ENCODE measurements at regions not wholly inside any gene's neighbourhood (a gene's known extent, or its start where the extent isn't known, plus 50 kb on each side); places are given as distances from the start of the nearest gene placed in this dataset.
"Not testable (repeated sequence)": the region's sequence is repeated elsewhere in the genome, so short reads cannot be mapped to it uniquely, and the experiment has no call there.

GRCh38 chr5:117587111-117587510, 1012.5 kb upstream of the SEMA6A start:
- H3K4me3 Mint-ChIP-seq = no peak overlapping the region
- H3K27me3 Mint-ChIP-seq = no peaks in the 10 kb centered on the region
- CTCF ChIA-PET = no interaction called here
- no peak for DNase-seq
- H3K27ac Mint-ChIP-seq = no peak overlapping the region
- no peaks in the 10 kb centered on the region for H3K36me3 Mint-ChIP-seq
- peaks cover 2% of the 10 kb centered on the region for H3K9me3 Mint-ChIP-seq
- no peaks in the 10 kb centered on the region for H3K4me1 Mint-ChIP-seq

GRCh38 chr5:117568622-117569021, 994.0 kb upstream of the SEMA6A start:
- no peaks in the 10 kb centered on the region for H3K36me3 Mint-ChIP-seq
- CTCF ChIA-PET = no interaction called here
- no peaks in the 10 kb centered on the region for H3K4me1 Mint-ChIP-seq
- DNase-seq = no peak
- H3K9me3 Mint-ChIP-seq = no peaks in the 10 kb centered on the region
- no peaks in the 10 kb centered on the region for H3K27me3 Mint-ChIP-seq
- no peak overlapping the region for H3K4me3 Mint-ChIP-seq
- H3K27ac Mint-ChIP-seq = no peak overlapping the region

- no peak for DNase-seq
- Mint-ChIP-seq H3K36me3 (no peaks in the 10 kb centered on the region), H3K27ac (no peak overlapping the region), H3K4me1 (no peaks in the 10 kb centered on the region), H3K27me3 (no peaks in the 10 kb centered on the region), H3K4me3 (no peak overlapping the region), H3K9me3 (no peaks in the 10 kb centered on the region)
- CTCF ChIA-PET = interaction anchor here (0.7 kb wide), 1 partner anchor 105 kb away, joined by 4 read pairs; no protein-coding TSS in a partner anchor
Measured at GRCh38 chr5:117568126-117568525, 993.5 kb upstream of the SEMA6A start.

GRCh38 chr5:117562647-117563046, 988.0 kb upstream of the SEMA6A start:
- CTCF ChIA-PET = no interaction called here
- Mint-ChIP-seq H3K36me3 (no peaks in the 10 kb centered on the region), H3K9me3 (no peaks in the 10 kb centered on the region), H3K27me3 (no peaks in the 10 kb centered on the region), H3K4me3 (no peak overlapping the region), H3K4me1 (no peaks in the 10 kb centered on the region), H3K27ac (no peak overlapping the region)
- no peak for DNase-seq

GRCh38 chr5:117561531-117561930, 986.9 kb upstream of the SEMA6A start:
- CTCF ChIA-PET = no interaction called here
- H3K27me3 Mint-ChIP-seq = no peaks in the 10 kb centered on the region
- H3K4me3 Mint-ChIP-seq = no peak overlapping the region
- H3K27ac Mint-ChIP-seq = no peak overlapping the region
- H3K9me3 Mint-ChIP-seq = no peaks in the 10 kb centered on the region
- no peaks in the 10 kb centered on the region for H3K36me3 Mint-ChIP-seq
- no peaks in the 10 kb centered on the region for H3K4me1 Mint-ChIP-seq
- DNase-seq = no peak

- no peaks in the 10 kb centered on the region for H3K27me3 Mint-ChIP-seq
- H3K4me1 Mint-ChIP-seq = no peaks in the 10 kb centered on the region
- no peak overlapping the region for H3K4me3 Mint-ChIP-seq
- CTCF ChIA-PET = interaction anchor here (2.0 kb wide), 1 partner anchor 104 kb away, joined by 5 read pairs; no protein-coding TSS in a partner anchor
- no peak overlapping the region for H3K27ac Mint-ChIP-seq
- no peaks in the 10 kb centered on the region for H3K36me3 Mint-ChIP-seq
- DNase-seq = no peak
- peaks cover 5% of the 10 kb centered on the region for H3K9me3 Mint-ChIP-seq
Measured at GRCh38 chr5:117559005-117559844, 984.6 kb upstream of the SEMA6A start.

- DNase-seq = no peak
Measured at GRCh38 chr5:117551236-117551635, 976.6 kb upstream of the SEMA6A start.

GRCh38 chr5:117547192-117547591, 972.6 kb upstream of the SEMA6A start:
- CTCF ChIA-PET = interaction anchor here (1.1 kb wide), 1 partner anchor 92 kb away, joined by 3 read pairs; no protein-coding TSS in a partner anchor
- H3K4me3 Mint-ChIP-seq = no peak overlapping the region
- no peak overlapping the region for H3K27ac Mint-ChIP-seq
- no peaks in the 10 kb centered on the region for H3K4me1 Mint-ChIP-seq
- no peaks in the 10 kb centered on the region for H3K27me3 Mint-ChIP-seq
- H3K36me3 Mint-ChIP-seq = no peaks in the 10 kb centered on the region
- peaks cover 11% of the 10 kb centered on the region for H3K9me3 Mint-ChIP-seq
- DNase-seq = no peak

More at GRCh38 chr5:117551236-117551635, 976.6 kb upstream of the SEMA6A start:
- Mint-ChIP-seq H3K27ac (no peak overlapping the region), H3K36me3 (no peaks in the 10 kb centered on the region), H3K4me1 (no peaks in the 10 kb centered on the region), H3K9me3 (peaks cover 8% of the 10 kb centered on the region), H3K27me3 (no peaks in the 10 kb centered on the region), H3K4me3 (no peak overlapping the region)
- CTCF ChIA-PET = no interaction called here

- no peak overlapping the region for H3K4me3 Mint-ChIP-seq
- no peaks in the 10 kb centered on the region for H3K36me3 Mint-ChIP-seq
- no peaks in the 10 kb centered on the region for H3K4me1 Mint-ChIP-seq
- no peak overlapping the region for H3K27ac Mint-ChIP-seq
- H3K27me3 Mint-ChIP-seq = no peaks in the 10 kb centered on the region
- peaks cover 10% of the 10 kb centered on the region for H3K9me3 Mint-ChIP-seq
- no peak for DNase-seq
- CTCF ChIA-PET = no interaction called here
Measured at GRCh38 chr5:117539692-117540091, 965.1 kb upstream of the SEMA6A start.

GRCh38 chr5:117533792-117534191, 959.2 kb upstream of the SEMA6A start:
- Mint-ChIP-seq H3K9me3 (peaks cover 2% of the 10 kb centered on the region), H3K36me3 (no peaks in the 10 kb centered on the region), H3K27ac (no peak overlapping the region), H3K4me3 (no peak overlapping the region), H3K27me3 (no peaks in the 10 kb centered on the region), H3K4me1 (no peaks in the 10 kb centered on the region)
- no peak for DNase-seq
- CTCF ChIA-PET = no interaction called here

GRCh38 chr5:117533051-117533670, 958.5 kb upstream of the SEMA6A start:
- not testable (repeated sequence) for H3K36me3 Mint-ChIP-seq, H3K4me1 Mint-ChIP-seq

GRCh38 chr5:117519957-117520500, 945.4 kb upstream of the SEMA6A start:
- Mint-ChIP-seq H3K36me3 (no peaks in the 10 kb centered on the region), H3K4me1 (no peaks in the 10 kb centered on the region), H3K27me3 (no peaks in the 10 kb centered on the region), H3K27ac (no peak overlapping the region), H3K4me3 (no peak overlapping the region), H3K9me3 (peaks cover 4% of the 10 kb centered on the region)
- DNase-seq = no peak
- CTCF ChIA-PET = no interaction called here

More at GRCh38 chr5:117533051-117533670, 958.5 kb upstream of the SEMA6A start:
- H3K27me3 Mint-ChIP-seq, H3K27ac Mint-ChIP-seq, DNase-seq, H3K4me3 Mint-ChIP-seq, H3K9me3 Mint-ChIP-seq, CTCF ChIA-PET: not testable (repeated sequence)

- Mint-ChIP-seq H3K27ac (no peak overlapping the region), H3K36me3 (no peaks in the 10 kb centered on the region), H3K9me3 (peaks cover 3% of the 10 kb centered on the region), H3K4me3 (no peak overlapping the region), H3K4me1 (no peaks in the 10 kb centered on the region), H3K27me3 (no peaks in the 10 kb centered on the region)
- CTCF ChIA-PET = no interaction called here
- DNase-seq = no peak
Measured at GRCh38 chr5:117504305-117504704, 929.7 kb upstream of the SEMA6A start.

- H3K36me3 Mint-ChIP-seq = no peaks in the 10 kb centered on the region
- CTCF ChIA-PET = no interaction called here
- H3K4me3 Mint-ChIP-seq = no peak overlapping the region
- no peaks in the 10 kb centered on the region for H3K4me1 Mint-ChIP-seq
- H3K27ac Mint-ChIP-seq = no peak overlapping the region
- H3K9me3 Mint-ChIP-seq = no peaks in the 10 kb centered on the region
- no peak for DNase-seq
- H3K27me3 Mint-ChIP-seq = no peaks in the 10 kb centered on the region
Measured at GRCh38 chr5:117497601-117498000, 923.0 kb upstream of the SEMA6A start.

GRCh38 chr5:117496801-117497200, 922.2 kb upstream of the SEMA6A start:
- CTCF ChIA-PET = interaction anchor here (0.7 kb wide), 1 partner anchor 55 kb away, joined by 3 read pairs; no protein-coding TSS in a partner anchor
- no peaks in the 10 kb centered on the region for H3K27me3 Mint-ChIP-seq

More at GRCh38 chr5:117496801-117497200, 922.2 kb upstream of the SEMA6A start:
- Mint-ChIP-seq H3K36me3 (no peaks in the 10 kb centered on the region), H3K4me3 (no peak overlapping the region), H3K27ac (no peak overlapping the region), H3K9me3 (no peaks in the 10 kb centered on the region), H3K4me1 (no peaks in the 10 kb centered on the region)
- DNase-seq = no peak

Data from activated naive CD4-positive, alpha-beta T cell treated with anti-CD3 and anti-CD28 coated beads, Interleukin-2, amount 10 ng/mL, durations not matched to agents 7 days and 5 days (primary cell).